ENCODE measurements at regions not wholly inside any gene's neighbourhood (a gene's known extent, or its start where the extent isn't known, plus 50 kb on each side); places are given as distances from the start of the nearest gene placed in this dataset.
"Not testable (repeated sequence)": the region's sequence is repeated elsewhere in the genome, so short reads cannot be mapped to it uniquely, and the experiment has no call there.

DNA sequence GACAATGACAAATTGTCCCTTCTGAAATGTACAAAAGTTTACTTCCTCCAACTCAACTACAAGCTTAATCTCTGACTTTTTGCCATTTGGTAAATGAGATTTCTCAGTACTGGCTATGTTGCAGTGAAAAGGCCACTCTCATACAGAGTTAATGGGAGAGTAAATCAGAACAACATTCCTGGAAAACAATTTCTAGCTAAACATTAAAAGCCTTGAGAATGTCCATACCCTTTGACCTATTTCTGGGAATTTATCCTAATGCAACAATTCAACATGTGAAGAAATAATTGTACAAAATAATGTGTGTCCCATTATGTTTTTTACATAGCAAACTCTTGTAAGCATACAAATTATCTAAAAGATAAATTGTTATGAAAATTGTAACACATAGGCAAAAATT, 56.3 kb upstream of the SPEF2 start:
- peak in 3 of 4 donors; percentile 14 to 47 (median 35) for DNase-seq (ENCODE audit: low read depth in 4 of 4, low spot score in 3 of 4)

- no peak for DNase-seq (ENCODE audit: low read depth in 4 of 4, low spot score in 3 of 4)
These were observed 59.9 kb upstream of the SPEF2 start for GRCh38 chr5:35557748-35558147.

GRCh38 chr5:35557199-35557598, 60.5 kb upstream of the SPEF2 start:
- DNase-seq (ENCODE audit: low read depth in 4 of 4, low spot score in 3 of 4) = no peak

- DNase-seq (ENCODE audit: low read depth in 4 of 4, low spot score in 3 of 4) = no peak
These were observed 63.6 kb upstream of the SPEF2 start for GRCh38 chr5:35554016-35554415.

GRCh38 chr5:35545190-35545589, 72.5 kb upstream of the SPEF2 start:
- no peak for DNase-seq (ENCODE audit: low read depth in 4 of 4, low spot score in 3 of 4)

DNA sequence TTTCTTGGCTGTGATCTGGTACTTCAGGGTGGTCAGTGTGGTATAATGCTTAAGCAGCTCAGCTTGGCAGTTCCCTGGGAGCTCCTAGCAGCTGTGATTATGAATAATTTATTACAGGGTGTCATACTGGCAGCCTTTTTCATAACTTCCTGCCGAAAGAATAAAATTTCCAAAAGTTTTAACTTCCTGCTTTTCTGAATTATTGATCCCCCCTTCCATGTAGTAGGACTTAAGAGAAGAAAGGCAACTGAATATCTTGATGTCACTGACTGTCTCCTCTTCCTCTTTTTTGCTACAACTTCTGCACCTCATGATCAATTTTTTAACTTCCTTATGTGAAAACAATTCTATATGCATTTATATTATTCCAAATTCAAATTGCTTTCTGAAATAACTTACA, 74.3 kb upstream of the SPEF2 start:
- DNase-seq (ENCODE audit: low read depth in 4 of 4, low spot score in 3 of 4) = no peak

- DNase-seq (ENCODE audit: low read depth in 4 of 4, low spot score in 3 of 4) = no peak
These were observed 77.7 kb upstream of the SPEF2 start for GRCh38 chr5:35540002-35540401.

DNA sequence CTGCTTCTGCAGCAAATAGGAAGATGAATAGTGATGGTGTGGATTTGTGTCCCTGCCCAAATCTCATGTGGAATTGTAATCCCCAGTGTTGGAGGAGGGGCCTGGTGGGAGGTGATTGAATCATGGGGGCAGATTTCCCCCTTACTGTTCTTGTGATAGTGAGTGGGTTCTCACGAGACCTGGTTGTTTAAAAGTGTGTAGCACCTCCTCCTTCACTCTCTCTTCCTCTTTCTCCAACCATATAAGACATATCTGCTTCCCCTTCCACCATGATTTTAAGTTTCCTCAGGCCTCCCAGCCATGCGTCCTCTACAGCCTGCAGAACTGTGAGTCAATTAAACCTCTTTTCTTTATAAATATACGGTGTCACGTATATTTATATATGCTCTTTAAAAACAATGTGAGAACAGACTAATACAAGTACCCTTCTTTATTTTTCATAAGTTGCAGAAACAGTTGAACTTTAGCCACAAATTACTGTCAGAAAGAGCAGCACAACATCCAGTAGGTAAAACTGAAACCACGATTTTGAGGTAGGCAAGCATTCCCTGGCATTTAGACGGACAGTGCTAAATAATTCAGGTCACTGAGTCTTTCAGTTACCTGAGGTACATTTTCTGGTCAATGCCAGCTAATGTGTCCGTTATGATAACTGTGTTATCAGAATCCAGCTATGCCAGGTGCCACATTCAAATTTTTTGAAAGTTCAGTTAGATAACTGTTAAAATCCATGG, 79.3 kb upstream of the SPEF2 start:
- no peak for DNase-seq (ENCODE audit: low read depth in 4 of 4, low spot score in 3 of 4)

GRCh38 chr5:35533156-35533555, 84.5 kb upstream of the SPEF2 start:
- DNase-seq (ENCODE audit: low read depth in 4 of 4, low spot score in 3 of 4) = no peak

DNA sequence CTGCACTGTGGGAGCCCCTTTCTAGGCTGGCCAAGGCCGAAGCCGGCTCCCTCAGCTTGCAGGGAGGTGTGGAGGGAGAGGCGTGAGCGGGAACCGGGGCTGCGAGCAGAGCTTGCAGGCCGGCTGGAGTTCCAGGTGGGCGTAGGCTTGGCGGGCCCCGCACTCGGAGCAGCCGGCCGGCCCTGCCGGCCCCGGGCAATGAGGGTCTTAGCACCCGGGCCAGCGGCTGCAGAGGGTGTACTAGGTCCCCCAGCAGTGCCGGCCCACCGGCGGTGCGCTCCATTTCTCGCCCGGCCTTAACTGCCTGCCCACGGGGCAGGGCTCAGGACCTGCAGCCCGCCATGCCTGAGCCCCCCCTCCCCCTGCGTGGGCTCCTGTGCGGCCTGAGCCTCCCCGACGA, 86.1 kb upstream of the SPEF2 start:
- DNase-seq (ENCODE audit: low read depth in 4 of 4, low spot score in 3 of 4) = not testable (repeated sequence)

DNA sequence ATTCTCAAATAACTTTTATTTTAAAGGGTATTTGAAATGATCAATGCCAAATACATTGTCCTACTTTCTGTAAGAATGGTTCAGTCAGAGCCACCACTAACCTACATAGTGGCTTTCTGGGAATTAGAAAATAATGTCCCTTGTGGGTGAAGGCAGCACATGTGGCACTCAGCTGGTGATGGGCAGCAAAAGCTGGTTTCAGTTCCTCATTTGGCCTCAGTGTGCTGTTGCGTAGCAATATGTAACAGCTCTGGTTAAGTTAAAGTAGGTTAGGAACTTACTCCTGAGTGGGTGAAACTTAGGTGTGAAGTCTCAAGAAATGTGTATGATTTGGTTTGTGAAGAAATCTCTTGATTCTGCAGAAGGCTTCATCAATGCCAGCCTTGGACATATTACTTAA, 99.6 kb upstream of the SPEF2 start:
- DNase-seq (ENCODE audit: low read depth in 4 of 4, low spot score in 3 of 4) = no peak

- no peak for DNase-seq (ENCODE audit: low read depth in 4 of 4, low spot score in 3 of 4)
These were observed 101.4 kb upstream of the SPEF2 start for GRCh38 chr5:35516271-35516670.

DNA sequence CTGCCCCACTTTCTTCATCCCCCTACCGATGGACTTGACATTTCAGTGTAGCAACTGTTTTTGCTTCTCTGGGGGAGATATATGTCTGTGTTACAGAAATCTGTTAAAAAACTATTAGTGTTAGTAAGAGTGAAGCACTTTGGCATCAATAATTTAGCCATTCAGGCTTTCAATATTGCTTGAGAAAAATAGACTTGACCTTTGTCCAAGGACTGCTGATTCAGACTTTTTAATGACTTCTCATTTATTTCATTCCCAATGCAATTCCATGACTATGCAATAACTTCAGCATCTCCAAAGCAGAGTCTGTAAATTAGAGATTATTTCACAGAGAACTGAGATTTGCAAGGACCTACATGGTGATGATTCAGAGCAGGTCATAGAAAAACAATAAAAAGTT, 104.1 kb upstream of the SPEF2 start:
- no peak for DNase-seq (ENCODE audit: low read depth in 4 of 4, low spot score in 3 of 4)

DNA sequence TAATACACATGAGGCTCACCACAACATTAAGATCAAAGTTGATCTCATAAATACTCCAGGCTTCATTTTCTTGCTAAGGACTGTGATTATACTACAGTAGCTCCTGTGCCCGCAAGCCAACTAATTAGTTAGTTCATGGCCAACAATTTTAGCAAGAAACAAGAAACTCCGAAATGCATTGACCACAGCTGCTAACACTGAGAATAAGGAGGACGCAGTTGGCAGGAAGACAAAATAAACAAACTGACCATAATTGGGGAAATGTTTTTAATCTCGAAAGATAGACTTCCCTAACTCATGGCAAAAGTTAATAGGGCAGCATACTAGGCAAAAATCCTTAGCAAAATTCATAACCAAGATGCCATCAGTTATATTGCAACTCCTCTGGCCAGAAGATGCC, 115.5 kb upstream of the SPEF2 start:
- DNase-seq (ENCODE audit: low read depth in 4 of 4, low spot score in 3 of 4) = no peak

DNA sequence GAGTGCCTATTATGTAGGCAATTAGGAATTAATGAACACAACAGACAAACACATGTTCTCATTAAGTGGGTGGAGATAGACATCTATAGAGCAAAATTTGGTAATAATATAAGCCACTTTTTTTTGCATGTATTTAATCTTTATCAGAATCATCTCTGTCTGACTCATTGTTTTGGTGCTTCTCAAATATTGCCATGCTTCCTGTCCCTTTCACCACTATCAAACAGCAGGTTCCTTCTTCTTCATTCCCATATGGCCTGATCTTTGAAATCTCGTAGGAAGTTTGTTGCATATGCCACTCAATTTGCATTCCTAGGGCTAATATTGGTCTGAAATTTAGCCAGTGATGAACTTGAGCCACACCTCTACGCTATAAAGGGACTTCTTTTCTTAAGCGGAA, 128.9 kb upstream of the SPEF2 start:
- DNase-seq (ENCODE audit: low read depth in 4 of 4, low spot score in 3 of 4) = no peak

- no peak for DNase-seq (ENCODE audit: low read depth in 4 of 4, low spot score in 3 of 4)
These were observed 129.6 kb upstream of the SPEF2 start for GRCh38 chr5:35488055-35488454.

GRCh38 chr5:35487233-35488025, 130.2 kb upstream of the SPEF2 start:
- no peak for DNase-seq (ENCODE audit: low read depth in 4 of 4, low spot score in 3 of 4)

DNA sequence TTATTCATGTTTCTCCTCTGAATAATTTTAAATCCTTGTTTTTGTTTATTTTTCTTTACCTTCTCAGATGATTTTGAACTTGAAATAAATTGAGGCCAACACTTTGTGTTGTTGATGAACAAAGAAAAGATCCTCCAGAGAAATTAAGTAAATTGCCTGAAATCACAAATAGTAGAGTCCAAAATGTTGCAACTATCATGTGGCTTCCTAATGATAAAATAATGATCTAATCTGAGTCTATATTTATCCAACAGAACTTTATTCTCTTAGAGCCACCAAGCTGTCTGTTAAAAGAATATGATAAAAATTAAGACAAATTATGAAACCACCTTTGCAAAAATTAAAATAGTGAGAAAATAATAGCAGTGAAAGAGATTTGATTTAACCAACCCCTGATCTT, 132.2 kb upstream of the SPEF2 start:
- no peak for DNase-seq (ENCODE audit: low read depth in 4 of 4, low spot score in 3 of 4)

DNA sequence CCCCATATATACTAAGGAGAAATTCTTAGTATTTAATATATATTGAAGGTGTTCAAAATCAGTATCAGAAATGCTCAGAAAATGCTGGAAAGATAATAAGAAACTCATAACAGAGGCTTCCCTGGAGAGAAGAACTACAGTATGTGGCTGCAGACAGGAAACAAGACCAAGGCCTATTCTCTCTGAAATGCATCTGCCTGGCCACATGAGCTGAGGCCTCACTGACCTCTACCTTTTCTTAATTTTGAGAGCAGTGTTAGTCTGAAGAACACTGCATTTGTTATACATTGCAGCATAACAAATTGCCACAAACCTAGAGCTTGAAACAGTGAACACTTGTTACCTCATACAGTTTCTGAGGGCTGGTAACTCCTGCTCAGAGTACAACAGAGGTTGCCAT, 133.4 kb upstream of the SPEF2 start:
- DNase-seq (ENCODE audit: low read depth in 4 of 4, low spot score in 3 of 4) = no peak

- no peak for DNase-seq (ENCODE audit: low read depth in 4 of 4, low spot score in 3 of 4)
These were observed 133.9 kb upstream of the SPEF2 start for GRCh38 chr5:35483780-35484179.

DNA sequence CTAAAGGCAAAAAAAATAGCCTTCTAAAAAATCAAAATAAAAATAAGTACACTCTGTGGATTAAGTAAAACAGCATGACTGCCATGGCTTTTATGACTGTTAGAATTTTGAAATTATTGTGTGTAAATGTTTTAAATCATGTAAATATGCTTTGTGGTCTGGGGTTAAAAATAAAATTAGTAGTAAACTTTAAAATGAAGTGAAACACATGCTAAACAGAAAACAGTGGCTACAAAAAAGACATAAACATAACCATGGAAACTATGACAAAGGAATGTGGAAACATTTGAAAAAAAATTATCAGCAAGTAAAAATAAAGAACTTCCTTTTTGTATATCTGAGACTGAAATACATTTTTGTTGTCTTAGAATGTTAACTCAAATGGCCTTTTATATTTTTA, 134.5 kb upstream of the SPEF2 start:
- DNase-seq (ENCODE audit: low read depth in 4 of 4, low spot score in 3 of 4) = no peak

- no peak for DNase-seq (ENCODE audit: low read depth in 4 of 4, low spot score in 3 of 4)
These were observed 135.4 kb upstream of the SPEF2 start for GRCh38 chr5:35482167-35482755.
